C4-2B (cell line): ENCODE measurements at regions not wholly inside any gene's neighbourhood (a gene's known extent, or its start where the extent isn't known, plus 50 kb on each side); places are given as distances from the start of the nearest gene placed in this dataset.

Experiments used
- CTCF ChIP-seq: fragments of 450-650 bp; conservative IDR thresholded peaks from 2 replicates; pipeline ENCODE4 v1.5.1; 2017; ENCODE audit warnings: mild to moderate bottlenecking
- ZFX ChIP-seq: fragments of 450-650 bp; IDR thresholded peaks from 2 replicates; pipeline ENCODE4 v1.6.1; 2017

GRCh38 chr7:16106869-16107268 is 314.5 kb downstream of the CRPPA start:
- TF ChIP-seq CTCF (no peak), ZFX (no peak)
